ENCODE measurements at regions not wholly inside any gene's neighbourhood (a gene's known extent, or its start where the extent isn't known, plus 50 kb on each side); places are given as distances from the start of the nearest gene placed in this dataset.

DNA sequence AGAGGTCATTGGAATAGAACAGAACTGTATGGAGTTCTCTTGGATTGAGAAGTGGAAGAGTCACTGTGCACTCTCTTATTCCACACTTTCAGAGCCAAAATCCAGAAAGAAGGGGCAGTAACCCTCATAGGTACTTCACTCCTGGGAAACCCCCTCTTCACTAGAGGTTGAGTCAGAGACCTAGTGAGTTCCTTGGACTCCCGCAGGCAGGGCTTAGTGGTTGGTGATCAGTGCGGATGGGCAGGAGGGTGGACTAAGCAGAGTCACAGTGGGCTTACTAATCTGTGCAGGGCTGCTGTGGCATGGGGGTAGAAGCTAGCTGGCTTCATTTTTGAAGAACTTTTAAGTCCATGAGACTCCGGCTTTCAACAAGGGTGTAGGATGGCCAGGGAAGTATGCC lies 95.0 kb upstream of the MLN start:
- TF ChIP-seq, protein P1, sequence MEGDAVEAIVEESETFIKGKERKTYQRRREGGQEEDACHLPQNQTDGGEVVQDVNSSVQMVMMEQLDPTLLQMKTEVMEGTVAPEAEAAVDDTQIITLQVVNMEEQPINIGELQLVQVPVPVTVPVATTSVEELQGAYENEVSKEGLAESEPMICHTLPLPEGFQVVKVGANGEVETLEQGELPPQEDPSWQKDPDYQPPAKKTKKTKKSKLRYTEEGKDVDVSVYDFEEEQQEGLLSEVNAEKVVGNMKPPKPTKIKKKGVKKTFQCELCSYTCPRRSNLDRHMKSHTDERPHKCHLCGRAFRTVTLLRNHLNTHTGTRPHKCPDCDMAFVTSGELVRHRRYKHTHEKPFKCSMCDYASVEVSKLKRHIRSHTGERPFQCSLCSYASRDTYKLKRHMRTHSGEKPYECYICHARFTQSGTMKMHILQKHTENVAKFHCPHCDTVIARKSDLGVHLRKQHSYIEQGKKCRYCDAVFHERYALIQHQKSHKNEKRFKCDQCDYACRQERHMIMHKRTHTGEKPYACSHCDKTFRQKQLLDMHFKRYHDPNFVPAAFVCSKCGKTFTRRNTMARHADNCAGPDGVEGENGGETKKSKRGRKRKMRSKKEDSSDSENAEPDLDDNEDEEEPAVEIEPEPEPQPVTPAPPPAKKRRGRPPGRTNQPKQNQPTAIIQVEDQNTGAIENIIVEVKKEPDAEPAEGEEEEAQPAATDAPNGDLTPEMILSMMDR (IDR thresholded peaks at IDR 0.05), result no peak
- no peak for TF ChIP-seq POLR2A (IDR thresholded peaks at IDR 0.05)
